Liver (tissue), 3 donors: ENCODE measurements at regions not wholly inside any gene's neighbourhood (a gene's known extent, or its start where the extent isn't known, plus 50 kb on each side); places are given as distances from the start of the nearest gene placed in this dataset.

ENCODE experiments used
- JUND ChIP-seq, 2 donors: IDR thresholded peaks; 2 replicates each; pipeline ENCODE4 v1.6.1; 2016; ENCODE audit warnings: antibody characterized with exemption in 2 of 2
- RAD21 ChIP-seq, 2 donors: IDR thresholded peaks; 2 replicates each; pipeline ENCODE4 v1.6.1; 2016; ENCODE audit warnings: antibody characterized with exemption in 2 of 2, mild to moderate bottlenecking in 2 of 2
- RXRA ChIP-seq, 2 donors: IDR thresholded peaks; 2 replicates each; pipeline ENCODE4 v1.6.1; 2017 to 2018; ENCODE audit warnings: antibody characterized with exemption in 2 of 2, mild to moderate bottlenecking in 1 of 2
- SP1 ChIP-seq: IDR thresholded peaks from 2 replicates; pipeline ENCODE4 v1.6.1; 2018; ENCODE audit warnings: antibody characterized with exemption, mild to moderate bottlenecking
- TAF1 ChIP-seq: conservative IDR thresholded peaks from 2 replicates; pipeline ENCODE4 v1.6.1; 2016; ENCODE audit warnings: antibody characterized with exemption, mild to moderate bottlenecking
- YY1 ChIP-seq: IDR thresholded peaks from 2 replicates; pipeline ENCODE4 v1.6.1; 2016; ENCODE audit warnings: antibody characterized with exemption, mild to moderate bottlenecking
- TF ChIP-seq, protein P1 (sequence below): fragments of 150-350 bp; IDR thresholded peaks from 2 replicates; pipeline ENCODE4 v1.5.1; 2017; ENCODE audit warnings: improper control_type of control experiment, low read depth, low read length; ENCODE audit not compliant: missing input control
- TF ChIP-seq, protein P2 (sequence below): IDR thresholded peaks from 2 replicates; pipeline ENCODE4 v1.6.1; 2016; ENCODE audit warnings: antibody characterized with exemption, mild to moderate bottlenecking
- donor health status: healthy.
- donor health status: healthy.

DNA sequence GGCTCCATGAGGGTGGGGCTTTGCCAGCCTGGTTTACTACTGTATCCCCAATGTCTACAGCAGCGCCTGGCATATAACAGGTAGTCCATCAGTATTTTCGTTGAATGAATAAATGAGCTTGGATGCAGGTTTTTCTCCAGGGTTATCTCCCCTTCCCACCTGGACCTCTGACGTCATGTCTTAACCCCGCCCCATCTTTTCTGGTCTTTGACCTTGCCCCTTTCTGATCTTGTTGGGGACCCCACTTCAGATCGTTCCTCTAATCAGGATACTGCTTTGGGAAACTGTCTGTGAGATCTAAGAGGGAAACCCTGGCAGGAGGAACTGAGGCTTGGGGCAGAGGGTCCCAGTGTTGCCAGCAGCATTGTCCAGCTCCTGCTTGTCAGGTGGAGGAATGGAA is 68.8 kb upstream of the GCSH start:
- TF ChIP-seq, protein P1, sequence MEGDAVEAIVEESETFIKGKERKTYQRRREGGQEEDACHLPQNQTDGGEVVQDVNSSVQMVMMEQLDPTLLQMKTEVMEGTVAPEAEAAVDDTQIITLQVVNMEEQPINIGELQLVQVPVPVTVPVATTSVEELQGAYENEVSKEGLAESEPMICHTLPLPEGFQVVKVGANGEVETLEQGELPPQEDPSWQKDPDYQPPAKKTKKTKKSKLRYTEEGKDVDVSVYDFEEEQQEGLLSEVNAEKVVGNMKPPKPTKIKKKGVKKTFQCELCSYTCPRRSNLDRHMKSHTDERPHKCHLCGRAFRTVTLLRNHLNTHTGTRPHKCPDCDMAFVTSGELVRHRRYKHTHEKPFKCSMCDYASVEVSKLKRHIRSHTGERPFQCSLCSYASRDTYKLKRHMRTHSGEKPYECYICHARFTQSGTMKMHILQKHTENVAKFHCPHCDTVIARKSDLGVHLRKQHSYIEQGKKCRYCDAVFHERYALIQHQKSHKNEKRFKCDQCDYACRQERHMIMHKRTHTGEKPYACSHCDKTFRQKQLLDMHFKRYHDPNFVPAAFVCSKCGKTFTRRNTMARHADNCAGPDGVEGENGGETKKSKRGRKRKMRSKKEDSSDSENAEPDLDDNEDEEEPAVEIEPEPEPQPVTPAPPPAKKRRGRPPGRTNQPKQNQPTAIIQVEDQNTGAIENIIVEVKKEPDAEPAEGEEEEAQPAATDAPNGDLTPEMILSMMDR, result no peak
- no peak for TF ChIP-seq TAF1
- TF ChIP-seq SP1, result no peak
- TF ChIP-seq JUND (IDR thresholded peaks at IDR 0.05), result no peak
- TF ChIP-seq RAD21 (IDR thresholded peaks at IDR 0.05), result no peak
- no peak for TF ChIP-seq YY1
- TF ChIP-seq, protein P2, sequence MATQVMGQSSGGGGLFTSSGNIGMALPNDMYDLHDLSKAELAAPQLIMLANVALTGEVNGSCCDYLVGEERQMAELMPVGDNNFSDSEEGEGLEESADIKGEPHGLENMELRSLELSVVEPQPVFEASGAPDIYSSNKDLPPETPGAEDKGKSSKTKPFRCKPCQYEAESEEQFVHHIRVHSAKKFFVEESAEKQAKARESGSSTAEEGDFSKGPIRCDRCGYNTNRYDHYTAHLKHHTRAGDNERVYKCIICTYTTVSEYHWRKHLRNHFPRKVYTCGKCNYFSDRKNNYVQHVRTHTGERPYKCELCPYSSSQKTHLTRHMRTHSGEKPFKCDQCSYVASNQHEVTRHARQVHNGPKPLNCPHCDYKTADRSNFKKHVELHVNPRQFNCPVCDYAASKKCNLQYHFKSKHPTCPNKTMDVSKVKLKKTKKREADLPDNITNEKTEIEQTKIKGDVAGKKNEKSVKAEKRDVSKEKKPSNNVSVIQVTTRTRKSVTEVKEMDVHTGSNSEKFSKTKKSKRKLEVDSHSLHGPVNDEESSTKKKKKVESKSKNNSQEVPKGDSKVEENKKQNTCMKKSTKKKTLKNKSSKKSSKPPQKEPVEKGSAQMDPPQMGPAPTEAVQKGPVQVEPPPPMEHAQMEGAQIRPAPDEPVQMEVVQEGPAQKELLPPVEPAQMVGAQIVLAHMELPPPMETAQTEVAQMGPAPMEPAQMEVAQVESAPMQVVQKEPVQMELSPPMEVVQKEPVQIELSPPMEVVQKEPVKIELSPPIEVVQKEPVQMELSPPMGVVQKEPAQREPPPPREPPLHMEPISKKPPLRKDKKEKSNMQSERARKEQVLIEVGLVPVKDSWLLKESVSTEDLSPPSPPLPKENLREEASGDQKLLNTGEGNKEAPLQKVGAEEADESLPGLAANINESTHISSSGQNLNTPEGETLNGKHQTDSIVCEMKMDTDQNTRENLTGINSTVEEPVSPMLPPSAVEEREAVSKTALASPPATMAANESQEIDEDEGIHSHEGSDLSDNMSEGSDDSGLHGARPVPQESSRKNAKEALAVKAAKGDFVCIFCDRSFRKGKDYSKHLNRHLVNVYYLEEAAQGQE, result no peak
- TF ChIP-seq RXRA (IDR thresholded peaks at IDR 0.05), result no peak
